HEK293T (cell line): ENCODE measurements at regions not wholly inside any gene's neighbourhood (a gene's known extent, or its start where the extent isn't known, plus 50 kb on each side); places are given as distances from the start of the nearest gene placed in this dataset.

Experiments used
- BHLHE40 ChIP-seq: fragments of 450-650 bp; IDR thresholded peaks from 2 replicates; pipeline ENCODE4 v1.6.1; 2016; ENCODE audit warnings: mild to moderate bottlenecking, moderate library complexity, borderline replicate concordance
- CTBP1 ChIP-seq: fragments of 450-650 bp; IDR thresholded peaks from 2 replicates; pipeline ENCODE4 v1.6.1; 2016; ENCODE audit warnings: borderline replicate concordance
- ELF4 ChIP-seq: fragments of 450-650 bp; IDR thresholded peaks from 2 replicates; pipeline ENCODE4 v1.6.1; 2017; ENCODE audit warnings: antibody characterized with exemption
- FOXA1 ChIP-seq: fragments of 450-650 bp; IDR thresholded peaks from 2 replicates; pipeline ENCODE4 v1.6.1; 2016; ENCODE audit warnings: mild to moderate bottlenecking
- FOXK2 ChIP-seq: fragments of 450-650 bp; IDR thresholded peaks from 2 replicates; pipeline ENCODE4 v1.6.1; 2016; ENCODE audit warnings: mild to moderate bottlenecking
- FOXM1 ChIP-seq: fragments of 450-650 bp; IDR thresholded peaks from 2 replicates; pipeline ENCODE4 v1.6.1; 2017; ENCODE audit warnings: mild to moderate bottlenecking, borderline replicate concordance
- SP1 ChIP-seq: fragments of 450-650 bp; IDR thresholded peaks from 2 replicates; pipeline ENCODE4 v1.6.1; 2017
- SUZ12 ChIP-seq: fragments of 450-650 bp; IDR thresholded peaks from 2 replicates; pipeline ENCODE4 v1.6.1; 2016; ENCODE audit warnings: mild to moderate bottlenecking
- TARDBP ChIP-seq: fragments of 450-650 bp; IDR thresholded peaks from 2 replicates; pipeline ENCODE4 v1.6.1; 2016

DNA sequence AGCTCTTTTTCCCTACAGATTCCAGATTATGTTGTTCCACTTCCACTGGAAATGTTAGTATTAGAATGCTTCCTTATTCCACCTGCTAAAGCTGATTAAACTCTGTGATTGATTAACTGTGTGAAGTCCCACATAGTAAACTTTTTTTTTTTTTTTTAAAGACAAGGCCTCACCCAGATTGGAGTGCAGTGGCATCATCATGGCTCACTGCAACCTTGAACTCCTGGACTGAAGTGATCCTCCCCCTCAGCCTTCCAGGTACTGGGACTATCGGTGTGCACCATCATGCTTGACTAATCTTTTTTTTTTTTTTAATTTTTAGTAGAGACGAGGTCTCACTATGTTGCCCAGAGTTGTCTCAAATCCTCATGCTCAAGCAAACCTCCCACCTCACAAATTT, 108.5 kb upstream of the RBMS1 start:
- TF ChIP-seq FOXK2 (no peak), FOXA1 (no peak), FOXM1 (no peak), CTBP1 (no peak), TARDBP (no peak), BHLHE40 (no peak), SUZ12 (no peak), SP1 (no peak), ELF4 (no peak)
